H1 (cell line): ENCODE measurements at regions not wholly inside any gene's neighbourhood (a gene's known extent, or its start where the extent isn't known, plus 50 kb on each side); places are given as distances from the start of the nearest gene placed in this dataset.

Experiments used
- CTCF ChIA-PET: fragments of 300-600 bp; sonication (Branson Sonifier 250); formaldehyde crosslinking; loops from one replicate; lab custom pipeline; 2021; ENCODE audit not compliant: partially characterized antibody; lab: Charles Lee
- POLR2A ChIA-PET: fragments of 300-600 bp; sonication (Branson Sonifier 250); formaldehyde crosslinking; loops from one replicate; lab custom pipeline; 2021; ENCODE audit warnings: inconsistent platforms; ENCODE audit not compliant: partially characterized antibody; lab: Charles Lee
- DNase-seq, 2 experiments: peaks; one replicate each; pipeline versions ENCODE4 v3.0.0 to v3.0.0-alpha.2; 2010 to 2022; ENCODE audit warnings: low spot score in 2 of 2, low read depth in 1 of 2, mixed read lengths in 1 of 2
- FAIRE-seq: peaks from 2 replicates; lab custom pipeline; 2011; peaks lifted over from hg19 to GRCh38; lab: Jason Lieb, UNC
- H2AFZ ChIP-seq: 2 replicates; pipeline ENCODE4 v1.8.1; 2012; ENCODE audit warnings: low read length, inconsistent platforms
- H2AK5ac ChIP-seq: 2 replicates; pipeline ENCODE4 v1.6.1; 2013; ENCODE audit warnings: low read depth, low read length
- H2BK120ac ChIP-seq: replicated peaks from 2 replicates; pipeline ENCODE3; 2013; ENCODE audit warnings: low read depth, low read length, inconsistent platforms
- H2BK12ac ChIP-seq: 2 replicates; pipeline ENCODE4 v1.6.1; 2013; ENCODE audit warnings: low read depth, low read length
- H2BK15ac ChIP-seq: 2 replicates; pipeline ENCODE4 v1.6.1; 2013; ENCODE audit warnings: low read length
- H2BK20ac ChIP-seq: 2 replicates; pipeline ENCODE4 v1.6.1; 2013; ENCODE audit warnings: low read length
- H2BK5ac ChIP-seq: 2 replicates; pipeline ENCODE4 v1.6.1; 2013; ENCODE audit warnings: low read depth, low read length
- H3K14ac ChIP-seq: 2 replicates; pipeline ENCODE4 v1.6.1; 2013; ENCODE audit warnings: inconsistent platforms; ENCODE audit not compliant: insufficient read length
- H3K18ac ChIP-seq: 2 replicates; pipeline ENCODE4 v1.6.1; 2013; ENCODE audit warnings: low read length; ENCODE audit errors: extremely low read depth
- H3K23ac ChIP-seq: 2 replicates; pipeline ENCODE4 v1.6.1; 2013; ENCODE audit warnings: inconsistent platforms; ENCODE audit not compliant: insufficient read length
- H3K23me2 ChIP-seq: 2 replicates; pipeline ENCODE4 v1.6.1; 2013; ENCODE audit warnings: low read depth, low read length
- H3K27ac ChIP-seq: 2 replicates; pipeline ENCODE4 v1.6.1; 2011; ENCODE audit warnings: low read depth, low read length, inconsistent platforms
- H3K27me3 ChIP-seq, 4 experiments: replicated peaks in 1 of 4; 1 replicate in 1 of 4; 2 replicates in 3 of 4; pipeline versions ENCODE4 v1.6.1 to v1.8.1; 2011 to 2013; ENCODE audit warnings: low read length in 3 of 4, mild to moderate bottlenecking in 3 of 4, inconsistent platforms in 2 of 4, mixed read lengths in 2 of 4, moderate library complexity in 1 of 4; ENCODE audit not compliant: control insufficient read depth in 3 of 4, insufficient read depth in 3 of 4; ENCODE audit errors: extremely low read depth in 1 of 4
- H3K36me3 ChIP-seq, 4 experiments: 2 replicates each; pipeline versions ENCODE4 v1.6.1 to v1.8.1; 2011 to 2013; ENCODE audit warnings: mild to moderate bottlenecking in 4 of 4, low read length in 3 of 4, moderate library complexity in 2 of 4, control low read depth in 1 of 4, inconsistent platforms in 1 of 4; ENCODE audit not compliant: insufficient read depth in 4 of 4, control insufficient read depth in 2 of 4
- H3K4ac ChIP-seq: replicated peaks from 2 replicates; pipeline ENCODE3; 2013; ENCODE audit warnings: low read length, low read depth, mixed read lengths, inconsistent platforms; ENCODE audit not compliant: insufficient read length
- H3K4me1 ChIP-seq, 4 experiments: replicated peaks in 1 of 4; 1 replicate in 1 of 4; 2 replicates in 3 of 4; pipeline versions ENCODE4 v1.6.1 to v1.8.1; 2011 to 2013; ENCODE audit warnings: low read length in 3 of 4, inconsistent platforms in 2 of 4, mixed read lengths in 1 of 4; ENCODE audit not compliant: insufficient read depth in 4 of 4, control insufficient read depth in 3 of 4
- H3K4me2 ChIP-seq, 2 experiments: 2 replicates each; pipeline versions ENCODE4 v1.6.1 to v1.8.1; 2011 to 2013; ENCODE audit warnings: low read depth in 2 of 2, low read length in 2 of 2, control low read depth in 1 of 2, inconsistent platforms in 1 of 2, mild to moderate bottlenecking in 1 of 2; ENCODE audit not compliant: insufficient read depth in 1 of 2
- H3K4me3 ChIP-seq, 4 experiments: fragments of 200-600, 300-600 bp in 1 of 4; sonication (generic), shearing (Covaris generic), sonication (Bioruptor Twin) in 1 of 4; 2 replicates each; pipeline versions ENCODE4 v1.5.1 to v1.8.1; 2011 to 2016; ENCODE audit warnings: low read length in 4 of 4, low read depth in 3 of 4, control low read depth in 2 of 4, inconsistent platforms in 2 of 4, mild to moderate bottlenecking in 2 of 4, mixed read lengths in 1 of 4, moderate library complexity in 1 of 4; ENCODE audit not compliant: insufficient read depth in 2 of 4; ENCODE audit errors: extremely low read depth in 1 of 4
- H3K56ac ChIP-seq: replicated peaks from 2 replicates; pipeline ENCODE3; 2013; ENCODE audit warnings: low read depth, mild to moderate bottlenecking, mixed read lengths, low read length, inconsistent platforms; ENCODE audit not compliant: insufficient read length
- H3K79me1 ChIP-seq: 2 replicates; pipeline ENCODE4 v1.6.1; 2013; ENCODE audit warnings: low read depth, low read length, control low read depth
- H3K79me2 ChIP-seq, 2 experiments: 2 replicates each; pipeline versions ENCODE4 v1.6.1 to v1.8.1; 2012 to 2013; ENCODE audit warnings: low read length in 2 of 2, mild to moderate bottlenecking in 2 of 2, inconsistent platforms in 1 of 2; ENCODE audit not compliant: insufficient read depth in 2 of 2, control insufficient read depth in 1 of 2
- H3K9ac ChIP-seq, 4 experiments: replicated peaks in 1 of 4; 1 replicate in 1 of 4; 2 replicates in 3 of 4; pipeline versions ENCODE4 v1.6.1 to v1.8.1; 2011 to 2013; ENCODE audit warnings: low read depth in 3 of 4, low read length in 3 of 4, control low read depth in 2 of 4, mild to moderate bottlenecking in 2 of 4, moderate library complexity in 2 of 4, inconsistent platforms in 1 of 4; ENCODE audit errors: extremely low read depth in 1 of 4
- H3K9me3 ChIP-seq, 2 experiments: 2 replicates each; pipeline versions ENCODE4 v1.6.1 to v1.8.1; 2012 to 2013; ENCODE audit warnings: mild to moderate bottlenecking in 2 of 2, moderate library complexity in 2 of 2, control low read depth in 1 of 2, inconsistent platforms in 1 of 2, low read depth in 1 of 2, low read length in 1 of 2, mixed read lengths in 1 of 2; ENCODE audit not compliant: insufficient read depth in 2 of 2
- H4K20me1 ChIP-seq, 2 experiments: replicated peaks in 1 of 2; 2 replicates each; pipeline versions ENCODE3 to v1.8.1; 2011 to 2013; ENCODE audit warnings: inconsistent platforms in 2 of 2, low read length in 2 of 2, mild to moderate bottlenecking in 1 of 2; ENCODE audit not compliant: insufficient read depth in 2 of 2, control insufficient read depth in 1 of 2
- H4K5ac ChIP-seq: 2 replicates; pipeline ENCODE4 v1.6.1; 2013; ENCODE audit warnings: low read length, low read depth, mixed read lengths, inconsistent platforms; ENCODE audit not compliant: insufficient read length
- H4K8ac ChIP-seq: 2 replicates; pipeline ENCODE4 v1.8.0; 2013; ENCODE audit warnings: mild to moderate bottlenecking, moderate library complexity, low read length, inconsistent platforms; ENCODE audit not compliant: insufficient read depth; ENCODE audit errors: extremely low read depth
- H4K91ac ChIP-seq: replicated peaks from 2 replicates; pipeline ENCODE3; 2013; ENCODE audit warnings: low read length, mixed read lengths, inconsistent platforms; ENCODE audit not compliant: insufficient read length
- BACH1 ChIP-seq: IDR thresholded peaks from 2 replicates; pipeline ENCODE4 v1.6.1; 2012; ENCODE audit warnings: low read length, improper control_type of control experiment
- BRCA1 ChIP-seq: IDR thresholded peaks from 2 replicates; pipeline ENCODE4 v1.6.1; 2012; ENCODE audit warnings: low read depth, low read length, improper control_type of control experiment
- CTCF ChIP-seq, 3 experiments: IDR thresholded peaks; 1 replicate in 2 of 3; 2 replicates in 1 of 3; pipeline versions ENCODE4 v1.5.1 to v1.6.1; 2011; ENCODE audit warnings: low read length in 3 of 3, mild to moderate bottlenecking in 3 of 3, inconsistent platforms in 2 of 3, low read depth in 1 of 3, moderate library complexity in 1 of 3; ENCODE audit not compliant: insufficient read depth in 1 of 3; ENCODE audit errors: control extremely low read depth in 1 of 3
- EP300 ChIP-seq, 2 experiments: IDR thresholded peaks; 1 replicate in 1 of 2; 2 replicates in 1 of 2; pipeline ENCODE4 v1.6.1; 2011 to 2012; ENCODE audit warnings: low read depth in 2 of 2, low read length in 2 of 2, mild to moderate bottlenecking in 2 of 2, borderline replicate concordance in 1 of 2, inconsistent platforms in 1 of 2, moderate library complexity in 1 of 2
- FOSL1 ChIP-seq: IDR thresholded peaks from 2 replicates; pipeline ENCODE4 v1.6.1; 2011; ENCODE audit warnings: mild to moderate bottlenecking, low read depth, low read length, moderate library complexity; ENCODE audit not compliant: insufficient read depth
- GABPA ChIP-seq: IDR thresholded peaks from 2 replicates; pipeline ENCODE4 v1.6.1; 2011; ENCODE audit warnings: mild to moderate bottlenecking, low read length, moderate library complexity, borderline replicate concordance; ENCODE audit not compliant: insufficient read depth
- HDAC6 ChIP-seq: IDR thresholded peaks from one replicate; pipeline ENCODE4 v1.7.1; 2012; ENCODE audit warnings: low read depth, mild to moderate bottlenecking, inconsistent platforms, low read length, moderate library complexity
- MAFK ChIP-seq: IDR thresholded peaks from 2 replicates; pipeline ENCODE4 v1.6.1; 2012; ENCODE audit warnings: low read depth, mild to moderate bottlenecking, improper control_type of control experiment, low read length
- RAD21 ChIP-seq, 2 experiments: IDR thresholded peaks in 1 of 2; conservative IDR thresholded peaks in 1 of 2; 2 replicates each; pipeline ENCODE4 v1.6.1; 2011; ENCODE audit warnings: low read depth in 2 of 2, low read length in 2 of 2, improper control_type of control experiment in 1 of 2, inconsistent platforms in 1 of 2, mild to moderate bottlenecking in 1 of 2, moderate library complexity in 1 of 2
- SIN3A ChIP-seq, 2 experiments: IDR thresholded peaks in 1 of 2; conservative IDR thresholded peaks in 1 of 2; 2 replicates each; pipeline ENCODE4 v1.6.1; 2011 to 2012; ENCODE audit warnings: low read length in 2 of 2, improper control_type of control experiment in 1 of 2, low read depth in 1 of 2, mild to moderate bottlenecking in 1 of 2
- SIX5 ChIP-seq: IDR thresholded peaks from 2 replicates; pipeline ENCODE4 v1.6.1; 2011; ENCODE audit warnings: mild to moderate bottlenecking, low read depth, low read length
- TCF12 ChIP-seq: IDR thresholded peaks from 2 replicates; pipeline ENCODE4 v1.6.1; 2011; ENCODE audit warnings: low read depth, mild to moderate bottlenecking, low read length
- WGBS, 2 experiments: shearing (Covaris generic) in 1 of 2; methylation state at CpG; one replicate each; pipeline versions ENCODE4 v1.1.6 to v1.1.7; 2013 to 2015; ENCODE audit warnings: low lambda C conversion rate in 2 of 2, mixed read lengths in 2 of 2, inconsistent platforms in 1 of 2, low coverage in 1 of 2, missing lambda C conversion rate in 1 of 2; ENCODE audit not compliant: insufficient replicate concordance in 2 of 2, insufficient coverage in 1 of 2, insufficient read length in 1 of 2; ENCODE audit errors: extremely low coverage in 1 of 2, missing lambda C conversion rate in 1 of 2; 5-methylcytosine and 5-hydroxymethylcytosine counted together

- Histone ChIP-seq H2BK5ac (no peak overlapping the region), H3K36me3 (no peaks in the 10 kb centered on the region), H4K20me1 (no peaks in the 10 kb centered on the region), H2BK120ac (no peak overlapping the region), H3K14ac (no peak overlapping the region), H4K5ac (no peak overlapping the region), H3K4ac (no peak overlapping the region), H3K23me2 (no peaks in the 10 kb centered on the region), H3K79me2 (no peaks in the 10 kb centered on the region), H3K9me3 (no peaks in the 10 kb centered on the region), H4K91ac (no peak overlapping the region), H3K4me3 (no peak overlapping the region), H3K18ac (no peak overlapping the region), H3K9ac (no peak overlapping the region), H2AFZ (no peak overlapping the region), H3K56ac (no peak overlapping the region), H3K23ac (no peak overlapping the region), H3K27me3 (no peaks in the 10 kb centered on the region), H3K79me1 (no peaks in the 10 kb centered on the region), H2BK20ac (no peak overlapping the region), H2AK5ac (no peak overlapping the region), H3K4me1 (peaks cover 0 to 3% (median 1%) of the 10 kb centered on the region in 4 experiments; a peak in 2 of 7 replicates), H3K4me2 (no peak overlapping the region), H3K27ac (no peak overlapping the region), H4K8ac (no peak overlapping the region), H2BK15ac (no peak overlapping the region), H2BK12ac (no peak overlapping the region)
- POLR2A ChIA-PET: no interaction called here
- 91% methylated on average over 5 of the region's 5 CpGs; no CpG with 5 or more reads in 1 of the 2 experiments for whole genome bisulfite sequencing, 2 experiments
- no peak for DNase-seq
- CTCF ChIA-PET: no interaction called here
- FAIRE-seq: no peak
- TF ChIP-seq TCF12 (no peak), BACH1 (no peak), RAD21 (IDR thresholded peaks at IDR 0.05 in 1 of 2, conservative IDR thresholded peaks at IDR 0.05 in 1 of 2; ENCODE audit: low read depth in 2 of 2, low read length in 2 of 2) (no peak), BRCA1 (no peak), CTCF (IDR thresholded peaks at IDR 0.05; ENCODE audit: control extremely low read depth in 1 of 3, insufficient read depth in 1 of 3, low read depth in 1 of 3, low read length in 3 of 3) (no peak), EP300 (IDR thresholded peaks at IDR 0.05; ENCODE audit: borderline replicate concordance in 1 of 2, low read depth in 2 of 2, low read length in 2 of 2) (no peak), HDAC6 (no peak), FOSL1 (no peak), SIN3A (conservative IDR thresholded peaks at IDR 0.05 in 1 of 2, IDR thresholded peaks at IDR 0.05 in 1 of 2; ENCODE audit: low read depth in 1 of 2, low read length in 2 of 2) (no peak), SIX5 (no peak), GABPA (no peak), MAFK (no peak)
Observed at GRCh38 chr21:38716942-38717341, 88.8 kb upstream of the ETS2 start.
